H1 (cell line): ENCODE measurements at regions not wholly inside any gene's neighbourhood (a gene's known extent, or its start where the extent isn't known, plus 50 kb on each side); places are given as distances from the start of the nearest gene placed in this dataset.

Experiments
- CTCF ChIA-PET: fragments of 300-600 bp; sonication (Branson Sonifier 250); formaldehyde crosslinking; loops from one replicate; lab custom pipeline; 2021; ENCODE audit not compliant: partially characterized antibody; lab: Charles Lee
- POLR2A ChIA-PET: fragments of 300-600 bp; sonication (Branson Sonifier 250); formaldehyde crosslinking; loops from one replicate; lab custom pipeline; 2021; ENCODE audit warnings: inconsistent platforms; ENCODE audit not compliant: partially characterized antibody; lab: Charles Lee
- DNase-seq, 2 experiments: peaks; one replicate each; pipeline versions ENCODE4 v3.0.0 to v3.0.0-alpha.2; 2010 to 2022; ENCODE audit warnings: low spot score in 2 of 2, low read depth in 1 of 2, mixed read lengths in 1 of 2
- FAIRE-seq: peaks from 2 replicates; lab custom pipeline; 2011; peaks lifted over from hg19 to GRCh38; lab: Jason Lieb, UNC
- H2AFZ ChIP-seq: 2 replicates; pipeline ENCODE4 v1.8.1; 2012; ENCODE audit warnings: low read length, inconsistent platforms
- H2AK5ac ChIP-seq: 2 replicates; pipeline ENCODE4 v1.6.1; 2013; ENCODE audit warnings: low read depth, low read length
- H2BK120ac ChIP-seq: replicated peaks from 2 replicates; pipeline ENCODE3; 2013; ENCODE audit warnings: low read depth, low read length, inconsistent platforms
- H2BK12ac ChIP-seq: 2 replicates; pipeline ENCODE4 v1.6.1; 2013; ENCODE audit warnings: low read depth, low read length
- H2BK15ac ChIP-seq: 2 replicates; pipeline ENCODE4 v1.6.1; 2013; ENCODE audit warnings: low read length
- H2BK20ac ChIP-seq: 2 replicates; pipeline ENCODE4 v1.6.1; 2013; ENCODE audit warnings: low read length
- H2BK5ac ChIP-seq: 2 replicates; pipeline ENCODE4 v1.6.1; 2013; ENCODE audit warnings: low read depth, low read length
- H3K14ac ChIP-seq: 2 replicates; pipeline ENCODE4 v1.6.1; 2013; ENCODE audit warnings: inconsistent platforms; ENCODE audit not compliant: insufficient read length
- H3K18ac ChIP-seq: 2 replicates; pipeline ENCODE4 v1.6.1; 2013; ENCODE audit warnings: low read length; ENCODE audit errors: extremely low read depth
- H3K23ac ChIP-seq: 2 replicates; pipeline ENCODE4 v1.6.1; 2013; ENCODE audit warnings: inconsistent platforms; ENCODE audit not compliant: insufficient read length
- H3K23me2 ChIP-seq: 2 replicates; pipeline ENCODE4 v1.6.1; 2013; ENCODE audit warnings: low read depth, low read length
- H3K27ac ChIP-seq: 2 replicates; pipeline ENCODE4 v1.6.1; 2011; ENCODE audit warnings: low read depth, low read length, inconsistent platforms
- H3K27me3 ChIP-seq, 4 experiments: replicated peaks in 1 of 4; 1 replicate in 1 of 4; 2 replicates in 3 of 4; pipeline versions ENCODE4 v1.6.1 to v1.8.1; 2011 to 2013; ENCODE audit warnings: low read length in 3 of 4, mild to moderate bottlenecking in 3 of 4, inconsistent platforms in 2 of 4, mixed read lengths in 2 of 4, moderate library complexity in 1 of 4; ENCODE audit not compliant: control insufficient read depth in 3 of 4, insufficient read depth in 3 of 4; ENCODE audit errors: extremely low read depth in 1 of 4
- H3K36me3 ChIP-seq, 4 experiments: 2 replicates each; pipeline versions ENCODE4 v1.6.1 to v1.8.1; 2011 to 2013; ENCODE audit warnings: mild to moderate bottlenecking in 4 of 4, low read length in 3 of 4, moderate library complexity in 2 of 4, control low read depth in 1 of 4, inconsistent platforms in 1 of 4; ENCODE audit not compliant: insufficient read depth in 4 of 4, control insufficient read depth in 2 of 4
- H3K4ac ChIP-seq: replicated peaks from 2 replicates; pipeline ENCODE3; 2013; ENCODE audit warnings: low read length, low read depth, mixed read lengths, inconsistent platforms; ENCODE audit not compliant: insufficient read length
- H3K4me1 ChIP-seq, 4 experiments: replicated peaks in 1 of 4; 1 replicate in 1 of 4; 2 replicates in 3 of 4; pipeline versions ENCODE4 v1.6.1 to v1.8.1; 2011 to 2013; ENCODE audit warnings: low read length in 3 of 4, inconsistent platforms in 2 of 4, mixed read lengths in 1 of 4; ENCODE audit not compliant: insufficient read depth in 4 of 4, control insufficient read depth in 3 of 4
- H3K4me2 ChIP-seq, 2 experiments: 2 replicates each; pipeline versions ENCODE4 v1.6.1 to v1.8.1; 2011 to 2013; ENCODE audit warnings: low read depth in 2 of 2, low read length in 2 of 2, control low read depth in 1 of 2, inconsistent platforms in 1 of 2, mild to moderate bottlenecking in 1 of 2; ENCODE audit not compliant: insufficient read depth in 1 of 2
- H3K4me3 ChIP-seq, 4 experiments: fragments of 200-600, 300-600 bp in 1 of 4; sonication (generic), shearing (Covaris generic), sonication (Bioruptor Twin) in 1 of 4; 2 replicates each; pipeline versions ENCODE4 v1.5.1 to v1.8.1; 2011 to 2016; ENCODE audit warnings: low read length in 4 of 4, low read depth in 3 of 4, control low read depth in 2 of 4, inconsistent platforms in 2 of 4, mild to moderate bottlenecking in 2 of 4, mixed read lengths in 1 of 4, moderate library complexity in 1 of 4; ENCODE audit not compliant: insufficient read depth in 2 of 4; ENCODE audit errors: extremely low read depth in 1 of 4
- H3K56ac ChIP-seq: replicated peaks from 2 replicates; pipeline ENCODE3; 2013; ENCODE audit warnings: low read depth, mild to moderate bottlenecking, mixed read lengths, low read length, inconsistent platforms; ENCODE audit not compliant: insufficient read length
- H3K79me1 ChIP-seq: 2 replicates; pipeline ENCODE4 v1.6.1; 2013; ENCODE audit warnings: low read depth, low read length, control low read depth
- H3K79me2 ChIP-seq, 2 experiments: 2 replicates each; pipeline versions ENCODE4 v1.6.1 to v1.8.1; 2012 to 2013; ENCODE audit warnings: low read length in 2 of 2, mild to moderate bottlenecking in 2 of 2, inconsistent platforms in 1 of 2; ENCODE audit not compliant: insufficient read depth in 2 of 2, control insufficient read depth in 1 of 2
- H3K9ac ChIP-seq, 4 experiments: replicated peaks in 1 of 4; 1 replicate in 1 of 4; 2 replicates in 3 of 4; pipeline versions ENCODE4 v1.6.1 to v1.8.1; 2011 to 2013; ENCODE audit warnings: low read depth in 3 of 4, low read length in 3 of 4, control low read depth in 2 of 4, mild to moderate bottlenecking in 2 of 4, moderate library complexity in 2 of 4, inconsistent platforms in 1 of 4; ENCODE audit errors: extremely low read depth in 1 of 4
- H3K9me3 ChIP-seq, 2 experiments: 2 replicates each; pipeline versions ENCODE4 v1.6.1 to v1.8.1; 2012 to 2013; ENCODE audit warnings: mild to moderate bottlenecking in 2 of 2, moderate library complexity in 2 of 2, control low read depth in 1 of 2, inconsistent platforms in 1 of 2, low read depth in 1 of 2, low read length in 1 of 2, mixed read lengths in 1 of 2; ENCODE audit not compliant: insufficient read depth in 2 of 2
- H4K20me1 ChIP-seq, 2 experiments: replicated peaks in 1 of 2; 2 replicates each; pipeline versions ENCODE3 to v1.8.1; 2011 to 2013; ENCODE audit warnings: inconsistent platforms in 2 of 2, low read length in 2 of 2, mild to moderate bottlenecking in 1 of 2; ENCODE audit not compliant: insufficient read depth in 2 of 2, control insufficient read depth in 1 of 2
- H4K5ac ChIP-seq: 2 replicates; pipeline ENCODE4 v1.6.1; 2013; ENCODE audit warnings: low read length, low read depth, mixed read lengths, inconsistent platforms; ENCODE audit not compliant: insufficient read length
- H4K8ac ChIP-seq: 2 replicates; pipeline ENCODE4 v1.8.0; 2013; ENCODE audit warnings: mild to moderate bottlenecking, moderate library complexity, low read length, inconsistent platforms; ENCODE audit not compliant: insufficient read depth; ENCODE audit errors: extremely low read depth
- H4K91ac ChIP-seq: replicated peaks from 2 replicates; pipeline ENCODE3; 2013; ENCODE audit warnings: low read length, mixed read lengths, inconsistent platforms; ENCODE audit not compliant: insufficient read length
- ASH2L ChIP-seq: fragments of 200-600, 300-600 bp; sonication (generic); IDR thresholded peaks from one replicate; pipeline ENCODE4 v1.7.1; 2017; ENCODE audit warnings: low read length
- CREB1 ChIP-seq: IDR thresholded peaks from 2 replicates; pipeline ENCODE4 v1.6.1; 2012; ENCODE audit warnings: inconsistent platforms
- JUND ChIP-seq: IDR thresholded peaks from 2 replicates; pipeline ENCODE4 v1.6.1; 2011; ENCODE audit warnings: mild to moderate bottlenecking, improper control_type of control experiment, low read length
- KDM1A ChIP-seq: fragments of 200-600, 300-600 bp; sonication (generic); IDR thresholded peaks from 2 replicates; pipeline ENCODE4 v1.7.1; 2016; ENCODE audit warnings: mild to moderate bottlenecking, low read length, borderline replicate concordance
- KDM4A ChIP-seq: IDR thresholded peaks from one replicate; pipeline ENCODE4 v1.7.1; 2012; ENCODE audit warnings: low read depth, mild to moderate bottlenecking, moderate library complexity, low read length, inconsistent platforms; ENCODE audit not compliant: severe bottlenecking
- RAD21 ChIP-seq, 2 experiments: IDR thresholded peaks in 1 of 2; conservative IDR thresholded peaks in 1 of 2; 2 replicates each; pipeline ENCODE4 v1.6.1; 2011; ENCODE audit warnings: low read depth in 2 of 2, low read length in 2 of 2, improper control_type of control experiment in 1 of 2, inconsistent platforms in 1 of 2, mild to moderate bottlenecking in 1 of 2, moderate library complexity in 1 of 2
- SIRT6 ChIP-seq: IDR thresholded peaks from one replicate; pipeline ENCODE4 v1.7.1; 2012; ENCODE audit warnings: low read length, inconsistent platforms
- SP4 ChIP-seq: IDR thresholded peaks from 2 replicates; pipeline ENCODE4 v1.6.1; 2012; ENCODE audit warnings: low read length, inconsistent platforms
- SUZ12 ChIP-seq: fragments of 200-600 bp; sonication (generic); IDR thresholded peaks from 2 replicates; pipeline ENCODE4 v1.6.1; 2012; ENCODE audit warnings: mild to moderate bottlenecking, inconsistent platforms, low read length, moderate library complexity, mixed read lengths
- TAF7 ChIP-seq: optimal IDR thresholded peaks from 2 replicates; pipeline ENCODE3; 2011; ENCODE audit warnings: low read depth, mild to moderate bottlenecking, inconsistent platforms, low read length, moderate library complexity, borderline replicate concordance
- TCF12 ChIP-seq: IDR thresholded peaks from 2 replicates; pipeline ENCODE4 v1.6.1; 2011; ENCODE audit warnings: low read depth, mild to moderate bottlenecking, low read length
- TEAD4 ChIP-seq: IDR thresholded peaks from 2 replicates; pipeline ENCODE4 v1.6.1; 2012; ENCODE audit warnings: low read depth, low read length, inconsistent platforms, mixed read lengths
- ZNF274 ChIP-seq: IDR thresholded peaks from 2 replicates; pipeline ENCODE4 v1.7.0; 2012; ENCODE audit warnings: low read length, borderline replicate concordance; ENCODE audit errors: extremely low read depth
- WGBS, 2 experiments: shearing (Covaris generic) in 1 of 2; methylation state at CpG; one replicate each; pipeline versions ENCODE4 v1.1.6 to v1.1.7; 2013 to 2015; ENCODE audit warnings: low lambda C conversion rate in 2 of 2, mixed read lengths in 2 of 2, inconsistent platforms in 1 of 2, low coverage in 1 of 2, missing lambda C conversion rate in 1 of 2; ENCODE audit not compliant: insufficient replicate concordance in 2 of 2, insufficient coverage in 1 of 2, insufficient read length in 1 of 2; ENCODE audit errors: extremely low coverage in 1 of 2, missing lambda C conversion rate in 1 of 2; 5-methylcytosine and 5-hydroxymethylcytosine counted together

DNA sequence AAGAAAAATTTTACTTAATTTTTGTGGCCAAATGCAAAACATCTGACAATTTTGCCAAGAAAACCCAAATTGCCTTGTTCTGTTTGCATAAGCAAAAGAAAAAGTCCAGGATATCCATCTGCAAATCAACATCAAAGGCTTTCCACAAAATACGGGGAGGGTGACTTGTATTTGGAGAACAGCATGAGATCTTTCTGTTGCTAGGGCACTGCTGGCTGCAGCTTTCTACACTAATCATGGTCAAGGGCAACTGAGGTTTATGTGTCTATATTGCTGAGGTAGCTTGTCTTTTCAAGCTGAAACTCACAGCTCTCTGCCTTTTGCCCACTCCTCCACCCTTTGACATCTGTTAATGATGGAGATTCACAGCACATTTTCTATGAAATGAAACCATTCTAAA, 389.1 kb downstream of the NKX6-1 start:
- no peak overlapping the region for H3K14ac ChIP-seq
- CTCF ChIA-PET, result interaction anchor here (0.6 kb wide), 1 partner anchor 174 kb away, joined by 3 read pairs; no protein-coding TSS in a partner anchor
- H3K9me3 ChIP-seq, result 0 out of 4 replicates have a peak, but pooled peaks cover 0 to 9% of the 10 kb centered on the region in 2 experiments
- no peaks in the 10 kb centered on the region for H3K79me1 ChIP-seq
- no peak overlapping the region for H2BK5ac ChIP-seq
- H3K4me2 ChIP-seq, result no peak overlapping the region
- TF ChIP-seq CREB1 (no peak), TEAD4 (no peak), TAF7 (no peak), JUND (no peak), KDM1A (no peak), ZNF274 (no peak), SIRT6 (no peak), TCF12 (no peak), KDM4A (no peak), SUZ12 (no peak), ASH2L (no peak), SP4 (no peak), RAD21 (IDR thresholded peaks at IDR 0.05 in 1 of 2, conservative IDR thresholded peaks at IDR 0.05 in 1 of 2; ENCODE audit: low read depth in 2 of 2, low read length in 2 of 2) (no peak)
- POLR2A ChIA-PET, result no interaction called here
- H3K4me1 ChIP-seq, result no peaks in the 10 kb centered on the region
- H3K4ac ChIP-seq, result no peak overlapping the region
- no peak overlapping the region for H4K91ac ChIP-seq
- no peak overlapping the region for H2AFZ ChIP-seq
- 69% methylated on average over 1 of the region's 1 CpG; no CpG with 5 or more reads in 1 of the 2 experiments for WGBS, 2 experiments
- H2BK12ac ChIP-seq, result no peak overlapping the region; the same call in 1 of the 2 replicates
- H3K27ac ChIP-seq, result no peak overlapping the region
- no peak overlapping the region for H3K18ac ChIP-seq
- H2BK120ac ChIP-seq, result no peak overlapping the region
- no peak overlapping the region for H2AK5ac ChIP-seq
- no peaks in the 10 kb centered on the region for H4K20me1 ChIP-seq
- no peaks in the 10 kb centered on the region for H3K36me3 ChIP-seq
- FAIRE-seq, result no peak
- no peak overlapping the region for H2BK15ac ChIP-seq
- H3K23ac ChIP-seq, result no peak overlapping the region
- no peak overlapping the region for H4K8ac ChIP-seq
- H3K79me2 ChIP-seq, result no peaks in the 10 kb centered on the region
- H3K4me3 ChIP-seq, result no peak overlapping the region
- no peak overlapping the region for H3K56ac ChIP-seq
- no peak overlapping the region for H4K5ac ChIP-seq
- no peak overlapping the region for H2BK20ac ChIP-seq
- H3K9ac ChIP-seq, result no peak overlapping the region
- DNase-seq, result no peak
- H3K23me2 ChIP-seq, result no peaks in the 10 kb centered on the region
- no peaks in the 10 kb centered on the region for H3K27me3 ChIP-seq
